NCI-H146 treated with DMSO at 0.1 percent for 48 hours (cell line): ENCODE measurements at regions not wholly inside any gene's neighbourhood (a gene's known extent, or its start where the extent isn't known, plus 50 kb on each side); places are given as distances from the start of the nearest gene placed in this dataset.

ENCODE experiments used
- DNase-seq: peaks from one replicate; lab custom pipeline; 2025; ENCODE audit not compliant: unreplicated experiment; lab: John Stamatoyannopoulos, UW

- no peak for DNase-seq
Observed at GRCh38 chrX:39915081-39915480, 182.7 kb downstream of the BCOR start.

- DNase-seq = no peak
Observed at GRCh38 chrX:39915596-39915995, 182.2 kb downstream of the BCOR start.

GRCh38 chrX:39921838-39922237 lies 175.9 kb downstream of the BCOR start:
- no peak for DNase-seq

DNA sequence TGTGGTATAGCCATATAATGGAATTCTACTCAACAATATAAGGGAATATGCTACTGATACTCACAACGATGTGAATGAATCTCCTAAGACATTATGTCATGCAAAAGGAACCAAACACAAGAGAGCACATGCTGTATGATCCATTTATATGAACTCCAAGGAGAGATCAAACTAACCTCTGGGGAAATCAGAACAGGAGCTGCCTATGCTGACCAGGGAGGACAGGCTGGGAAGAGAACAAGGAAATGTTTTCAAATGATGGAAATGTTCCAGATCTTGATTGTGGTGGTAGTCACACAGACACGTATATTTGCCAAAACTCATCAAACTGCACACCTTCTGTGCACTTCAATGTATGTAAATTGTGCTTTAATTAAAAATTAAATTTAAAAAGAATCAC lies 175.3 kb downstream of the BCOR start:
- DNase-seq = no peak

DNA sequence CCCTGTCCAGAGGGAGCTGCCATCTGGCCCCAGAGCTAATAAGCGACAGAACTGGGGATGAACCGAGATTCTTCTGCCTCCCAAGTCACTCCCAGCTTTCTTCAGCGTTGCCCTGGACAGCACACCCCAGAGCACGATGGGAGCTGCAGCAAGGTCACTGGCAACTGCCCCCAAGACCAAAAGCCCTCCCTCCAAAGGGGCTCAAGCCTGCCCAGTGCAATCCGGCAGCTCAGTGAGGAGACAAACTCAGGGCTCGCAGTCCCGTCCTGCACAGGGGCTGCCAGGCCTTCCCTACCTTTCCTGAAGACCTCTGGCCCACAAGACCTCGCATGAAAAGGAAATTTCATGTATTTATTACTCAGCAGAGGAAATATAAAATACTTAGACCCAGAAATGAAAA lies 174.8 kb downstream of the BCOR start:
- DNase-seq = no peak

DNA sequence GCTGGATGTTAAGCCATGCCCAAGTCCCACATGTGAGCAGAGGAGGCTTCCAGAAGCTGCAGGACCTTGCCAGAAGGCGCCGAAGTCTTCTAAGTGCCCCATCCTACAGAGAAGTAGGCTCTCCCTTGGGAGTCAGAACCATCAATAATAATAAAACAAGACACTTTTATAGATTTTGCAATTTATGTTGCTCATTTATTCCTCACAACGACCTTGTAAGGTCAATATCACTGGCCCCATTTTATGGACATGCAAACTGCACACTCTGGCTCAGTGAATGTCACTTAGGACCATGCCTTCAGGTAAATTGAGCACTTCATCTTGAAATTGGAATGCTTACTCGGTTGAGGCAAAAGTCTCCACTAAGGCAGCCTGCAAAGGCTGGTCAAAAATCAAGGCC lies 170.4 kb downstream of the BCOR start:
- no peak for DNase-seq

GRCh38 chrX:39928704-39929378 lies 168.9 kb downstream of the BCOR start:
- DNase-seq = no peak

GRCh38 chrX:39929379-39930025 lies 168.3 kb downstream of the BCOR start:
- DNase-seq = no peak

GRCh38 chrX:39930786-39931528 lies 166.8 kb downstream of the BCOR start:
- DNase-seq = no peak

DNA sequence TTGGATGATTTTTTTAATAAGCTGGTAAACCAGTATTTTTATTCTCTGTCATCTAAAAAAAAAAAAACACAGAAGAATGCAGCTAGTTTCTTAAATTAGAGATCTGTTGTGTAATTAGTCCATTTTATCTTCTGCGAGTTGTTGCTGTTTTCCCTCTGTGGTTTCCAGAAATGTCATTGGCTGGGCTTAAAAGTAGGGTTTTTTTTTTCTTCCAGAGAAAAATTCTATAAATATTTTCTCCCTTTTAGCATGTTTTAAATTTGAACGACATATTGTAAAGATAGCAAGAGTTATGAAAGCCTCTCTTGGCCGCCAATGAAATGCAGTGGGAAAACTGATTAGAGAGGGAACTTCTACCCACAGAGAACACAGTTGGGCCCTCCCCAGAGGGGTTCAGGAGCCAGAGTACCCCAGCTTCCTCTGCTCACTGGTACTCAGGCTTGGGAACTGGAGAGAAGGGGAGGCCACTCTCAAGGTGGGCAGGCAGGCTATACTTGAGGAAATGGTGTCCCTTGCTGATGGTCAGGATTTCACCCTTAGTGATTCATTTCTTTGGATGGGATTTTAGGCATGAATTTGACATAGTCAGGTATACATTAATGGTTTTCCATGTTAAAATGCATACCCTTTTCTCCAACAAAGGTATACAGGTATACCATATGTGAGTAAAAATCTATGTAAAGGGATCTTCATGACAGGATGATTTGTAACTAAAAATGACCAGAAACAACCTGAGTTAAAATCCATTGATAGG lies 166.1 kb downstream of the BCOR start:
- DNase-seq = no peak

GRCh38 chrX:39935411-39936064 lies 162.2 kb downstream of the BCOR start:
- DNase-seq = no peak

- no peak for DNase-seq
Observed at GRCh38 chrX:39936886-39937770, 160.6 kb downstream of the BCOR start.

DNA sequence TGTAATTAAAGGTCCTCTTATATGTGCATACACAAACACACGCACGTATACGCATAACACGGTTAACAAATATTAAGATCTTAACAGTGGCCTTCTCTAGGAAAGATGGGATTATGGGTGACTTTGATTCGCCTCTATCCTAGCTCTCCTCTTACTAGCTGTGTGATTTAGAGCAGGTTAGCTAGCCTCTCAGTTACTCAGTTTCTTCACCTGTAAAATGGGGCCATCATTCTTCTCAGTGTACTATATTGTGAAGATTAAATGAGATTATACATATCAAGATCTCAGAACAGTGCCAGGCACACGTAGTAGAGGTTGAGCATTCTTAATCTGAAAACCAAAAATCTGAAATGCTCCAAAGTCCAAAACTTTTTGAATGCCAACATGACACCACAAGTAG lies 159.3 kb downstream of the BCOR start:
- DNase-seq = no peak

- no peak for DNase-seq
Observed at GRCh38 chrX:39939678-39940077, 158.1 kb downstream of the BCOR start.

- no peak for DNase-seq
Observed at GRCh38 chrX:39941332-39941920, 156.3 kb downstream of the BCOR start.

GRCh38 chrX:39944416-39944815 lies 153.3 kb downstream of the BCOR start:
- no peak for DNase-seq

DNA sequence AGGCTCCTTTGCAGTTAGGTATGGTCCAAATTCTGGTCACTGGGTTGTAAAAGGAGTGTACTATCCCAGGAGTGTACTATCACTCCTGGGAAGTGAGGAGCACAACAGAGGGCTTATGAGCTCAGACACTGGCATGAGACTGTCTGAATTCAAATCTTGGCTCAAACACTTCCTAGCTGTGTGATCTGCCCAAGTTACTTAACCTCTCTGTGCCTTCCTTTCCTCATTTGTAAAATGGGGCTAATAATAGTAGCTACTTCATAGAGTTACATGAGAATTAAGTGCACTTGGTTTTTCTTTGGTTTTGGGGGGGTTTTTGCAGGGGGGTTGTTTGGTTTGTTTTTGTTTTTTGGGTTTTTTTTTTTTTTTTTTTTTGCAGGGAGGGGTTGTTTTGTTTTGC lies 152.0 kb downstream of the BCOR start:
- no peak for DNase-seq

DNA sequence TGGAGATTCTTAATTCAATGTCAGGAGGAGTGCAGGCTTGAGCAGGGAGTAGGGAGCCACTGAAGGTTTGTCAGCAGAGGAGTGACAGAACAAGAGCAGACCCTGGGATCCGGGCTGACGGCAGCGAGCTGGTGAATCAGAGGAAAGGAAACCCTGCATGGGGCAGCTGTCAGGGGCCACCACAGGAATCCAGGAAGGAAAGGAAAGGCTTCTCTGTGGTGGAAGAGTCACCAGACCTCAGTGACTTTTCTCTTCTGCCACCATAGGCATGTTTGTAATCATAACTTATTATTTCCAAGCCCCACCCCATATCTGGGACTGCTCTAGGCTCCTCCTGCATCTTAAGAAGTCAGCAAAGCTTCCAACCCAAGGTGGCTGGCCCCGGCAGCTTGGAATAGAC lies 150.9 kb downstream of the BCOR start:
- no peak for DNase-seq

DNA sequence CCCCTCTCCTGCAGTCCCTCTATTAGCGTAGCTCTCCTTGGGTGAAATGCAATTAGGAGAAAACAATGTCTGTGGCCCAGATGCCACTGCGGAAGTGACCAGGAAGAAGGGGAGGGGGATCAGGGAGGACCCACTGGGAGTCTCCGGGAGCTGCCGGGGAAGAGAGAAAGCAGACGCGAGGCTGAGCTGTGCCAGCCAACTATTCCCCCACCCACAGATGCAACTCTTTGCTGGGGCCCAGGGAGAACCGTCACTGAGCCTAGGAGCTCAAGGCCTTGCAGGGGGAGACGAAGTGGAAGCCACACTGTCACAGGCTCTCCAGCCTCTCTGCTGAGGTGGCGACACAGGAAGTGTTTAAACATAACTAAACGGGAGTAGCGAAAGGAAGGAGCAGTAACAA lies 149.2 kb downstream of the BCOR start:
- peak; percentile 13 for DNase-seq
